Progenitor cell of endocrine pancreas (in vitro differentiated cells): ENCODE measurements at regions not wholly inside any gene's neighbourhood (a gene's known extent, or its start where the extent isn't known, plus 50 kb on each side); places are given as distances from the start of the nearest gene placed in this dataset.

Experiments used
- DNase-seq: peaks from one replicate; pipeline ENCODE4 v3.0.0; 2021; ENCODE audit warnings: low spot score; ENCODE audit not compliant: unreplicated experiment
- H3K27ac Mint-ChIP-seq: 2 replicates; pipeline ENCODE4 v1.8.0; 2021; ENCODE audit warnings: mild to moderate bottlenecking, moderate library complexity, mixed read lengths
- H3K27me3 Mint-ChIP-seq: 2 replicates; pipeline ENCODE4 v1.8.0; 2021; ENCODE audit warnings: mixed read lengths
- H3K36me3 Mint-ChIP-seq: 2 replicates; pipeline ENCODE4 v1.8.0; 2022; ENCODE audit warnings: mixed read lengths; ENCODE audit not compliant: insufficient read depth
- H3K4me1 Mint-ChIP-seq: 2 replicates; pipeline ENCODE4 v1.8.0; 2021; ENCODE audit warnings: low read depth, mixed read lengths
- H3K4me3 Mint-ChIP-seq: 2 replicates; pipeline ENCODE4 v1.8.0; 2021; ENCODE audit warnings: low read depth, mild to moderate bottlenecking, moderate library complexity, mixed read lengths
- H3K9me3 Mint-ChIP-seq: 2 replicates; pipeline ENCODE4 v1.8.0; 2021; ENCODE audit warnings: low read depth, mixed read lengths
- TF ChIP-seq, protein P1 (sequence below): fragments of 200-600 bp; sonication (generic); IDR thresholded peaks from one replicate; pipeline ENCODE4 v1.5.0; 2021; ENCODE audit warnings: antibody characterized with exemption, mild to moderate bottlenecking; ENCODE audit not compliant: unreplicated experiment

DNA sequence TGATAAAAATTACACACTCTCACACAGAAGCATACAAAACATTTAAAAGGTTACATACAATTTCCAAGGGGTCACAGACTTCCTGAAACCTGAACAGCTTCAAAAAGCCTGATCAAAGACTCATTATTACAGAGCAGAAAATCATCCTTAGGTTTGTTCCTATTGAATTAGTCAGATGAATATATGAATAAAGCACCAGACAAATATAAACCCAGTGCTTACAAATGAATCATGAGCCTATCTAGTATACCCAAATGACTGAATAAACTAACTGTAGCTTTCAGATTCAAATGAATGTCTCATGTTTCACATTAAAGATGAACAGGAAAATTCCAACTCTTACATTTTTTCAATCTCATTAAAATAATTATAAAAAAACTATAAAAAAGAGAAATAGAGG, 550.3 kb downstream of the SUCLG1 start:
- Mint-ChIP-seq H3K27ac (no peak overlapping the region), H3K4me3 (no peak overlapping the region), H3K36me3 (no peaks in the 10 kb centered on the region), H3K27me3 (no peaks in the 10 kb centered on the region), H3K4me1 (no peaks in the 10 kb centered on the region), H3K9me3 (peaks cover 10% of the 10 kb centered on the region)
- TF ChIP-seq, protein P1, sequence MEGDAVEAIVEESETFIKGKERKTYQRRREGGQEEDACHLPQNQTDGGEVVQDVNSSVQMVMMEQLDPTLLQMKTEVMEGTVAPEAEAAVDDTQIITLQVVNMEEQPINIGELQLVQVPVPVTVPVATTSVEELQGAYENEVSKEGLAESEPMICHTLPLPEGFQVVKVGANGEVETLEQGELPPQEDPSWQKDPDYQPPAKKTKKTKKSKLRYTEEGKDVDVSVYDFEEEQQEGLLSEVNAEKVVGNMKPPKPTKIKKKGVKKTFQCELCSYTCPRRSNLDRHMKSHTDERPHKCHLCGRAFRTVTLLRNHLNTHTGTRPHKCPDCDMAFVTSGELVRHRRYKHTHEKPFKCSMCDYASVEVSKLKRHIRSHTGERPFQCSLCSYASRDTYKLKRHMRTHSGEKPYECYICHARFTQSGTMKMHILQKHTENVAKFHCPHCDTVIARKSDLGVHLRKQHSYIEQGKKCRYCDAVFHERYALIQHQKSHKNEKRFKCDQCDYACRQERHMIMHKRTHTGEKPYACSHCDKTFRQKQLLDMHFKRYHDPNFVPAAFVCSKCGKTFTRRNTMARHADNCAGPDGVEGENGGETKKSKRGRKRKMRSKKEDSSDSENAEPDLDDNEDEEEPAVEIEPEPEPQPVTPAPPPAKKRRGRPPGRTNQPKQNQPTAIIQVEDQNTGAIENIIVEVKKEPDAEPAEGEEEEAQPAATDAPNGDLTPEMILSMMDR, result no peak
- no peak for DNase-seq

DNA sequence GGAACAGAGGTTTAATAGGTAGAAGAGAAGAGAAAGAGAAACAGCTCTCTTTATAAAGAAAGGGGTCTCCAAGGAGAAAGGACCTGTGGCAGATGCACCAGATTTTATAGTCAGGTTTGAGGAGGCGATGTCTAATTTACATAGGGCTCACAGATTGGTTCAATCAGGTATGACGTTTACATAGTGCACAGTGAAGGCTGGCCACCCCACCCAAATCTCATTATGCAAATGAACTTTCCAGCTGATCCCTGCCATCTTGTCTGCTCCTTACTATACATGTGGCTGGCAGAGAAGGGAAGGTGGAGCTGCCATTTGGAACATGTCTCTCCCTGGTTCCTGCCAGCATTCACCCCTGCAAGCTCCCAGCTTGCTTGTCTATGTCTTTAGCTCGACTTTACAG, 557.8 kb downstream of the SUCLG1 start:
- TF ChIP-seq, protein P1, result no peak

DNA sequence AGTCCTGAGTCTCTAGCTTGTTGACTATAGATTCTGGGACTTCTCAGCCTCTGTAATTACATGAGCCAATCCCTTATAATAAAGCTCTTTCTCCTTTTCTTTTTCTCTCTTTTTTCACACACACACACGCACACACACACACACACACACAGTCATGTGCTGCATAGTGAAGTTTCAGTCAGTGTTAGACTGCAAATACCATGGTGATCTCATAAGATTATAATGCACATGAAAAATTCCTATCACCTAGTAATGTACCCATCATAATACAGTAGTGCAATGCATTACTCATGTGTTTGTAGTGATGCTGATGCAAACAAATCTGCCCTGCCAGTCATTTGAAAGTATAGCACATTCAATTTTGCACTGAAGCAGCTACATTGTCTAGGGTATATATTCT, 558.2 kb downstream of the SUCLG1 start:
- DNase-seq, result no peak
- H3K9me3 Mint-ChIP-seq, result no peaks in the 10 kb centered on the region
- TF ChIP-seq, protein P1, result no peak
- H3K4me1 Mint-ChIP-seq, result no peaks in the 10 kb centered on the region
- no peak overlapping the region for H3K4me3 Mint-ChIP-seq
- no peaks in the 10 kb centered on the region for H3K27me3 Mint-ChIP-seq
- peak overlapping the region; percentile 7 for H3K27ac Mint-ChIP-seq
- no peaks in the 10 kb centered on the region for H3K36me3 Mint-ChIP-seq

More for the DNA sequence above, 557.8 kb downstream of the SUCLG1 start:
- H3K4me1 Mint-ChIP-seq, result no peaks in the 10 kb centered on the region
- H3K36me3 Mint-ChIP-seq, result no peaks in the 10 kb centered on the region
- H3K27ac Mint-ChIP-seq, result no peak overlapping the region
- no peak for DNase-seq
- H3K4me3 Mint-ChIP-seq, result no peak overlapping the region
- H3K9me3 Mint-ChIP-seq, result no peaks in the 10 kb centered on the region
- no peaks in the 10 kb centered on the region for H3K27me3 Mint-ChIP-seq

DNA sequence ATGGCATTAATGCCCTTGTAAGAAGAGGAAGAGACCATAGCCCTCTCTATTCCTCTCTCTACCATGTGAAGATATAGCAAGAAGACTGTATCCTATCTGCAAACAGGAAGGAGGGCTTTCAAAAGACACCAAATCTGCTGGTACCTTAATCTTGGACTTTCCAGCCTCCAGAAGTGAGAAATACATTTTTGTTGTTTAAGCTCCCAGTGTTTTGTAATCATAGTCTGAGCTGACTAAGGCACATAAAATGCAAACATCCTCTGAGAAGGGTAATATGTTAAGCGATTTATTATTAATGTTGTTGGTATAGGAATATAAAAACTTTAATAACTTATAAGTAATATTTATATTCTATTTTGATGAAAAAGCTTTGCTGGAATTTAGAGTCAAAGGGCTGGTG, 559.8 kb downstream of the SUCLG1 start:
- no peak for DNase-seq
- Mint-ChIP-seq H3K4me3 (no peak overlapping the region), H3K36me3 (no peaks in the 10 kb centered on the region), H3K9me3 (no peaks in the 10 kb centered on the region), H3K27ac (no peak overlapping the region), H3K4me1 (peaks cover 2% of the 10 kb centered on the region), H3K27me3 (no peaks in the 10 kb centered on the region)
- TF ChIP-seq, protein P1, result no peak

DNA sequence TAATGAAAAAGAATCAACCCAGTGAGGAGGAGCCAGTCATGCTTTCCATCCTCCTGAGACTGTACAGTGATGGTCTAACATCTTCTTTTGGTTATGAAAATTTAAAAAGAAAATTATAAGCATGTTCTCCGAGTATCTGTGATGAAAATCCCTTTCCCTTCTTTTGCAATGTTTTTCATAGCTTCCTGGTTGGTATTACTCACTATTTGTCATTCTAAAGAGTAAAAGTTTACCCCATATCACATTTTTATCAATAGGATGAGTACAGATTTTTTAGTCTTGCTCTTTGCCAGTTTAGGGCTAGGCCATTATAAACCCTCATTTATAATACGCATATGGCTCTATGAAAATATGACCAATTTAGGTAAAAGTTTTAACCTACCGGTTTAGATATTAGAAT, 564.1 kb downstream of the SUCLG1 start:
- peaks cover 2% of the 10 kb centered on the region for H3K4me1 Mint-ChIP-seq
- H3K27ac Mint-ChIP-seq, result no peak overlapping the region
- H3K36me3 Mint-ChIP-seq, result no peaks in the 10 kb centered on the region
- TF ChIP-seq, protein P1, result no peak
- H3K4me3 Mint-ChIP-seq, result no peak overlapping the region
- no peak for DNase-seq
- no peaks in the 10 kb centered on the region for H3K27me3 Mint-ChIP-seq
- no peaks in the 10 kb centered on the region for H3K9me3 Mint-ChIP-seq

DNA sequence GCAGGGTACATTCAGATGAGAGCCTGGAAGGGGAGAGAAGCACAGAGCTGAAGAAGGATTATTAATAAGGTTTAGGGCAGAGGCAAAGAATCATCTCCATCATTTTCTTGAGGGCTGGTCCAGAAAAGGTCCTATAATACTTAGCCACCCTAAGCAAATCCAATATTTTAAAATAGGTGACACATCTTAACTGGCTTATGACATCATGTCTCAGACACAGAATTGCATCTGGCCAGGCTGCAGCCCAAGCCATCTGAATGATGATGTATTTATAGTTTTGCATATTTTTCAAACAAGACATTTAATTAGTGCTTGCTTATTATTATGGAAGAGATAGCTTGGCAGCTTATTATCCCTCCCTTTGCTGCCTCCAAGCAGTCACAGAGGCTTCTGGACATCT, 571.3 kb downstream of the SUCLG1 start:
- H3K27me3 Mint-ChIP-seq, result no peaks in the 10 kb centered on the region
- no peak for DNase-seq
- H3K36me3 Mint-ChIP-seq, result no peaks in the 10 kb centered on the region
- no peaks in the 10 kb centered on the region for H3K9me3 Mint-ChIP-seq
- no peak overlapping the region for H3K4me3 Mint-ChIP-seq
- no peak overlapping the region for H3K27ac Mint-ChIP-seq
- H3K4me1 Mint-ChIP-seq, result no peaks in the 10 kb centered on the region
- TF ChIP-seq, protein P1, result no peak
